A549 (cell line): ENCODE measurements at regions not wholly inside any gene's neighbourhood (a gene's known extent, or its start where the extent isn't known, plus 50 kb on each side); places are given as distances from the start of the nearest gene placed in this dataset.

Source experiments
- ATAC-seq, 2 experiments: fragments of 200-7000 bp in 1 of 2; fragments of >200 bp in 1 of 2; cut with Nextera tagmentation in 1 of 2; cut with Tn5 transposase in 1 of 2; 3 replicates each; pipeline versions ENCODE4 v1.8.0 to v1.9.1; 2018 to 2020; ENCODE audit warnings: mild to moderate bottlenecking in 1 of 2, moderate library complexity in 1 of 2
- CTCF ChIA-PET: fragments of 300-600 bp; sonication (Branson Sonifier 250); formaldehyde crosslinking; extraction: SDS; loops from one replicate; lab custom pipeline; 2021; ENCODE audit warnings: antibody characterized with exemption, inconsistent platforms; lab: Yijun Ruan, JAX
- POLR2A ChIA-PET: fragments of 350-600 bp; formaldehyde crosslinking; extraction: SDS; loops from one replicate; lab custom pipeline; 2021; ENCODE audit warnings: antibody characterized with exemption, inconsistent platforms; lab: Yijun Ruan, JAX
- DNase-seq, 2 experiments: peaks; one replicate each; pipeline versions ENCODE4 v3.0.0 to v3.0.0-alpha.2; 2011 to 2016; ENCODE audit warnings: low read depth in 1 of 2, low spot score in 1 of 2
- FAIRE-seq: peaks from 2 replicates; lab custom pipeline; 2011; peaks lifted over from hg19 to GRCh38; lab: Jason Lieb, UNC
- H3K27ac ChIP-seq, 2 experiments: fragments of >200 bp; sonication (Bioruptor Twin); formaldehyde crosslinking; 3 replicates each; pipeline ENCODE4 v1.5.1; 2016 to 2017
- H3K4me1 ChIP-seq: fragments of >200 bp; sonication (Bioruptor Twin); formaldehyde crosslinking; 3 replicates; pipeline ENCODE4 v1.6.1; 2016
- H3K4me2 ChIP-seq: fragments of >200 bp; sonication (Bioruptor Twin); formaldehyde crosslinking; 3 replicates; pipeline ENCODE4 v1.6.1; 2016
- H3K4me3 ChIP-seq: fragments of >200 bp; sonication (Bioruptor Twin); formaldehyde crosslinking; 3 replicates; pipeline ENCODE4 v1.5.1; 2016
- H3K9me3 ChIP-seq: fragments of >200 bp; sonication (Bioruptor Twin); formaldehyde crosslinking; 3 replicates; pipeline ENCODE4 v1.6.1; 2016
- BHLHE40 ChIP-seq: IDR thresholded peaks from 2 replicates; pipeline ENCODE4 v1.6.1; 2012; ENCODE audit warnings: low read depth, low read length, inconsistent platforms
- CBX8 ChIP-seq: fragments of 200-600 bp; sonication (generic); IDR thresholded peaks from 2 replicates; pipeline ENCODE4 v1.6.1; 2016
- CEBPB ChIP-seq, 2 experiments: fragments of >200 bp in 1 of 2; sonication (Bioruptor Twin) in 1 of 2; formaldehyde crosslinking in 1 of 2; IDR thresholded peaks; 2 replicates each; pipeline ENCODE4 v1.6.1; 2012 to 2016
- EHMT2 ChIP-seq: fragments of 200-600 bp; sonication (generic); IDR thresholded peaks from 2 replicates; pipeline ENCODE4 v1.6.1; 2016; ENCODE audit warnings: antibody characterized with exemption, low read depth, mild to moderate bottlenecking, moderate library complexity
- FOSB ChIP-seq: fragments of 250-450 bp; sonication (Bioruptor Pico); IDR thresholded peaks from 2 replicates; pipeline ENCODE4 v1.5.0; 2020; ENCODE audit warnings: mild to moderate bottlenecking, moderate library complexity
- FOXS1 ChIP-seq: fragments of 250-450 bp; sonication (Bioruptor Pico); IDR thresholded peaks from 2 replicates; pipeline ENCODE4 v1.5.0; 2020; ENCODE audit warnings: mild to moderate bottlenecking, moderate library complexity
- HEYL ChIP-seq: fragments of 250-450 bp; sonication (Bioruptor Pico); IDR thresholded peaks from 2 replicates; pipeline ENCODE4 v1.8.0; 2021; ENCODE audit warnings: mild to moderate bottlenecking, moderate library complexity
- HMGXB4 ChIP-seq: fragments of 250-450 bp; sonication (Bioruptor Pico); IDR thresholded peaks from 2 replicates; pipeline ENCODE4 v1.5.0; 2021; ENCODE audit warnings: mild to moderate bottlenecking, moderate library complexity, borderline replicate concordance
- HOXA7 ChIP-seq: fragments of 250-450 bp; sonication (Bioruptor Pico); IDR thresholded peaks from 2 replicates; pipeline ENCODE4 v1.5.0; 2020; ENCODE audit warnings: mild to moderate bottlenecking, moderate library complexity
- HOXB13 ChIP-seq: fragments of 250-450 bp; sonication (Bioruptor Pico); IDR thresholded peaks from 2 replicates; pipeline ENCODE4 v1.5.0; 2020; ENCODE audit warnings: low read depth, mild to moderate bottlenecking, moderate library complexity
- JUN ChIP-seq, 2 experiments: fragments of >200 bp; sonication (Bioruptor Twin); formaldehyde crosslinking; IDR thresholded peaks; 2 replicates in 1 of 2; 3 replicates in 1 of 2; pipeline ENCODE4 v1.6.1; 2016 to 2017
- JUNB ChIP-seq: fragments of >200 bp; sonication (Bioruptor Twin); formaldehyde crosslinking; IDR thresholded peaks from 2 replicates; pipeline ENCODE4 v1.6.1; 2016
- KDM5A ChIP-seq: fragments of 200-600 bp; sonication (generic); IDR thresholded peaks from 2 replicates; pipeline ENCODE4 v1.6.1; 2016; ENCODE audit warnings: antibody characterized with exemption, mild to moderate bottlenecking
- MAFK ChIP-seq: fragments of 450-650 bp; IDR thresholded peaks from 2 replicates; pipeline ENCODE4 v1.6.1; 2014; ENCODE audit not compliant: partially characterized antibody
- MAX ChIP-seq: IDR thresholded peaks from 2 replicates; pipeline ENCODE4 v1.6.1; 2012
- MAZ ChIP-seq: fragments of 150-350 bp; IDR thresholded peaks from 2 replicates; pipeline ENCODE4 v1.6.1; 2014; ENCODE audit warnings: antibody characterized with exemption, low read depth, low read length, borderline replicate concordance
- MYC ChIP-seq: IDR thresholded peaks from 2 replicates; pipeline ENCODE4 v1.6.1; 2012; ENCODE audit warnings: mild to moderate bottlenecking, inconsistent platforms, low read length, improper control_type of control experiment, borderline replicate concordance
- POLR2AphosphoS2 ChIP-seq: conservative IDR thresholded peaks from 2 replicates; pipeline ENCODE4 v1.6.1; 2012; ENCODE audit warnings: low read length, improper control_type of control experiment, inconsistent platforms
- RARB ChIP-seq: fragments of 250-450 bp; sonication (Bioruptor Pico); IDR thresholded peaks from 2 replicates; pipeline ENCODE4 v1.8.0; 2021; ENCODE audit warnings: mild to moderate bottlenecking, moderate library complexity
- RFX5 ChIP-seq: fragments of 450-650 bp; IDR thresholded peaks from 2 replicates; pipeline ENCODE4 v1.7.1; 2014; ENCODE audit warnings: antibody characterized with exemption, mild to moderate bottlenecking, moderate library complexity
- TP53 ChIP-seq: fragments of 250-450 bp; sonication (Bioruptor Pico); IDR thresholded peaks from 2 replicates; pipeline ENCODE4 v1.5.0; 2021; ENCODE audit warnings: mild to moderate bottlenecking, moderate library complexity
- USF2 ChIP-seq: fragments of 450-650 bp; IDR thresholded peaks from 2 replicates; pipeline ENCODE4 v1.6.1; 2014; ENCODE audit warnings: antibody characterized with exemption
- WGBS: methylation state at CpG from one replicate; pipeline ENCODE4 v1.1.6; 2017; ENCODE audit errors: missing lambda C conversion rate; 5-methylcytosine and 5-hydroxymethylcytosine counted together

- no peak overlapping the region for H3K4me3 ChIP-seq
- H3K4me1 ChIP-seq: no peaks in the 10 kb centered on the region
- DNase-seq (no peak), ATAC-seq (no peak), FAIRE-seq (no peak)
- no peak overlapping the region for H3K27ac ChIP-seq
- WGBS: 0% methylated on average over 3 of the region's 3 CpGs
- no peaks in the 10 kb centered on the region for H3K9me3 ChIP-seq
- no peak overlapping the region for H3K4me2 ChIP-seq
- CTCF ChIA-PET: no interaction called here
- peak; percentile 70 for TF ChIP-seq MAFK
- no peak for TF ChIP-seq FOXS1 (CRISPR knock-in tag)
- POLR2A ChIA-PET: no interaction called here
These were observed 109.7 kb upstream of the DDX18 start for GRCh38 chr2:117704818-117705217.

- no peak for ATAC-seq
- no peak for FAIRE-seq
- Histone ChIP-seq H3K27ac (no peak overlapping the region), H3K4me2 (no peak overlapping the region), H3K4me3 (no peak overlapping the region), H3K9me3 (no peaks in the 10 kb centered on the region), H3K4me1 (no peaks in the 10 kb centered on the region)
- POLR2A ChIA-PET: no interaction called here
- CTCF ChIA-PET: interaction anchor here (0.7 kb wide), 1 partner anchor 542 kb away, joined by 3 read pairs; no protein-coding TSS in a partner anchor
- DNase-seq: no peak
- TF ChIP-seq HMGXB4 (no peak), CBX8 (no peak), MAX (no peak), USF2 (no peak), CEBPB (IDR thresholded peaks at IDR 0.05) (no peak), MYC (no peak)
These were observed 106.6 kb upstream of the DDX18 start for GRCh38 chr2:117707874-117708273.

- FAIRE-seq (no peak), ATAC-seq (no peak), DNase-seq (no peak)
- Histone ChIP-seq H3K27ac (no peak overlapping the region), H3K9me3 (no peaks in the 10 kb centered on the region), H3K4me2 (no peak overlapping the region), H3K4me3 (no peak overlapping the region), H3K4me1 (no peaks in the 10 kb centered on the region)
- WGBS: 0% methylated on average over 2 of the region's 2 CpGs
- ChIA-PET POLR2A (no interaction called here), CTCF (no interaction called here)
- no peak for TF ChIP-seq BHLHE40
- no peak for TF ChIP-seq RARB (CRISPR knock-in tag)
- no peak for TF ChIP-seq POLR2AphosphoS2
- no peak for TF ChIP-seq KDM5A
- no peak for TF ChIP-seq HEYL (CRISPR knock-in tag)
- TF ChIP-seq MAZ: no peak
- TF ChIP-seq JUNB: no peak
- TF ChIP-seq JUN (IDR thresholded peaks at IDR 0.05): no peak
- no peak for TF ChIP-seq FOSB (CRISPR knock-in tag)
- no peak for TF ChIP-seq RFX5
- no peak for TF ChIP-seq TP53
- TF ChIP-seq EHMT2: no peak
- TF ChIP-seq CEBPB (IDR thresholded peaks at IDR 0.05): no peak
- TF ChIP-seq MAX: no peak
- TF ChIP-seq USF2: no peak
- no peak for TF ChIP-seq HOXA7
- no peak for TF ChIP-seq MYC
- no peak for TF ChIP-seq HOXB13 (CRISPR knock-in tag)
These were observed 101.8 kb upstream of the DDX18 start for GRCh38 chr2:117712684-117713083.
